Tibial nerve (tissue), 4 donors: ENCODE measurements at regions not wholly inside any gene's neighbourhood (a gene's known extent, or its start where the extent isn't known, plus 50 kb on each side); places are given as distances from the start of the nearest gene placed in this dataset.

Source experiments
- CTCF ChIP-seq, 5 experiments: fragments of 200-600 bp in 3 of 5; fragments of 450-650 bp in 2 of 5; sonication (generic) in 3 of 5; IDR thresholded peaks; one replicate each; pipeline ENCODE4 v1.5.1; 2016 to 2019; ENCODE audit warnings: antibody characterized with exemption in 5 of 5, mild to moderate bottlenecking in 3 of 5, moderate library complexity in 2 of 5
- EP300 ChIP-seq, 2 donors: sonication (generic); formaldehyde crosslinking; IDR thresholded peaks; one replicate each; pipeline ENCODE4 v1.6.1; 2017; ENCODE audit warnings: antibody characterized with exemption in 2 of 2, mild to moderate bottlenecking in 1 of 2
- POLR2A ChIP-seq, 2 donors: fragments of 450-650 bp; IDR thresholded peaks; one replicate each; pipeline ENCODE4 v1.6.1; 2017; ENCODE audit warnings: antibody characterized with exemption in 2 of 2, mild to moderate bottlenecking in 2 of 2, moderate library complexity in 2 of 2

GRCh38 chr9:75574569-75574968 is 315.9 kb upstream of the PCSK5 start:
- no peak for TF ChIP-seq CTCF (IDR thresholded peaks at IDR 0.05)
- TF ChIP-seq POLR2A (IDR thresholded peaks at IDR 0.05), result no peak
- no peak for TF ChIP-seq EP300 (IDR thresholded peaks at IDR 0.05)
